Spleen (tissue), 7 donors: ENCODE measurements at regions not wholly inside any gene's neighbourhood (a gene's known extent, or its start where the extent isn't known, plus 50 kb on each side); places are given as distances from the start of the nearest gene placed in this dataset.

Experiments
- POLR2A ChIP-seq, 3 donors: fragments of 450-650 bp; IDR thresholded peaks; one replicate each; pipeline ENCODE4 v1.5.1; 2017; ENCODE audit warnings: antibody characterized with exemption in 3 of 3, mild to moderate bottlenecking in 1 of 3
- POLR2AphosphoS5 ChIP-seq, 3 donors: sonication (generic); formaldehyde crosslinking; IDR thresholded peaks; one replicate each; pipeline ENCODE4 v1.5.1; 2017; ENCODE audit warnings: antibody characterized with exemption in 3 of 3
- TF ChIP-seq, protein P1 (sequence below), 11 experiments: fragments of 200-600 bp in 7 of 11; fragments of 450-650 bp in 4 of 11; sonication (generic) in 4 of 11; IDR thresholded peaks in 8 of 11; conservative IDR thresholded peaks in 3 of 11; 1 replicate in 7 of 11; 2 replicates in 4 of 11; pipeline versions ENCODE4 v1.4.0 to v1.8.0; 2016 to 2021; ENCODE audit warnings: antibody characterized with exemption in 11 of 11, inconsistent platforms in 4 of 11, mild to moderate bottlenecking in 1 of 11
- donor health status: DM: no; HTN: no; CAD: no; lungs with moderate emphysema.
- donor health status: DM: no; HTN: no; CAD: no.
- donor health status: DM: no; HTN: no; CAD: no.

DNA sequence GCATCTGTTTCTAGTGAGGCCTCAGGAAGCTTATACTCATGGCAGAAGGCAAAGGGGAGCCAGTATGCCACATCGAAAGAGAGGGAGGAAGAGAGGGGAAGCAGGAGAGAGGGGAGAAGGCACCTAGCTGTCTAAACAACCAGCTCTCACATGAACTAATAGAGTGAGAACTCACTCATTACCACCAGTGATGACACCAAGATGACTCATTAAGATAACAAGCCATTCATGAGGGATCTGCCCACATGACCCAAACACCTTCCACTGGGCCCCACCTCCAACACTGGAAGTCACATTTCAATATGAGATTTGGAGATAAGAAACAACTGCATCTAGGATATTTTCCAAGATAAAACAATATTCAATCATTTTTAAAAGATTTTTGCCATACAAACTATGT is 753.9 kb upstream of the ZEB2 start:
- TF ChIP-seq, protein P1, sequence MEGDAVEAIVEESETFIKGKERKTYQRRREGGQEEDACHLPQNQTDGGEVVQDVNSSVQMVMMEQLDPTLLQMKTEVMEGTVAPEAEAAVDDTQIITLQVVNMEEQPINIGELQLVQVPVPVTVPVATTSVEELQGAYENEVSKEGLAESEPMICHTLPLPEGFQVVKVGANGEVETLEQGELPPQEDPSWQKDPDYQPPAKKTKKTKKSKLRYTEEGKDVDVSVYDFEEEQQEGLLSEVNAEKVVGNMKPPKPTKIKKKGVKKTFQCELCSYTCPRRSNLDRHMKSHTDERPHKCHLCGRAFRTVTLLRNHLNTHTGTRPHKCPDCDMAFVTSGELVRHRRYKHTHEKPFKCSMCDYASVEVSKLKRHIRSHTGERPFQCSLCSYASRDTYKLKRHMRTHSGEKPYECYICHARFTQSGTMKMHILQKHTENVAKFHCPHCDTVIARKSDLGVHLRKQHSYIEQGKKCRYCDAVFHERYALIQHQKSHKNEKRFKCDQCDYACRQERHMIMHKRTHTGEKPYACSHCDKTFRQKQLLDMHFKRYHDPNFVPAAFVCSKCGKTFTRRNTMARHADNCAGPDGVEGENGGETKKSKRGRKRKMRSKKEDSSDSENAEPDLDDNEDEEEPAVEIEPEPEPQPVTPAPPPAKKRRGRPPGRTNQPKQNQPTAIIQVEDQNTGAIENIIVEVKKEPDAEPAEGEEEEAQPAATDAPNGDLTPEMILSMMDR (IDR thresholded peaks at IDR 0.05 in 8 of 11, conservative IDR thresholded peaks at IDR 0.05 in 3 of 11), result no peak
- TF ChIP-seq POLR2A (IDR thresholded peaks at IDR 0.05) (no peak), POLR2AphosphoS5 (IDR thresholded peaks at IDR 0.05) (no peak)
